ENCODE measurements at regions not wholly inside any gene's neighbourhood (a gene's known extent, or its start where the extent isn't known, plus 50 kb on each side); places are given as distances from the start of the nearest gene placed in this dataset.

DNA sequence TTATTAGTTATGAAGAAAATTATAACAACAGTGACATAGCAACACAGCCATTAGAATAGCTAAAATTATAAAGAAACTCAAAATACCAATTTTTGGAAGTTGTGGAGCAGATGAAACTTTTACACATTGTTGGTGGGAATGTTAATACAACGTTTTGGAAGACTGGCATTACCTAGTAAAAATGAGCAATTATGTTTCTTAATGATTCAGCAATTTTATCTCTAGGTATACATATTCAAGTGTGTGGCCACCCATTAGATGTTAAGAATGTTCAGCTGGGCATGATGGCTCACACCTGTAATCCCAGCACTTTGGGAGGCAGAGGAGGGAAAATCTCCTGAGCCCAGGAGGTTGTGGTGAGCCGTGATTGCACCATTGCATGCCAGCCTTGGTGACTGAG lies 78.8 kb downstream of the INSIG2 start:
- DNase-seq (ENCODE audit: low read depth in 3 of 3, low spot score in 1 of 3), result no peak

DNA sequence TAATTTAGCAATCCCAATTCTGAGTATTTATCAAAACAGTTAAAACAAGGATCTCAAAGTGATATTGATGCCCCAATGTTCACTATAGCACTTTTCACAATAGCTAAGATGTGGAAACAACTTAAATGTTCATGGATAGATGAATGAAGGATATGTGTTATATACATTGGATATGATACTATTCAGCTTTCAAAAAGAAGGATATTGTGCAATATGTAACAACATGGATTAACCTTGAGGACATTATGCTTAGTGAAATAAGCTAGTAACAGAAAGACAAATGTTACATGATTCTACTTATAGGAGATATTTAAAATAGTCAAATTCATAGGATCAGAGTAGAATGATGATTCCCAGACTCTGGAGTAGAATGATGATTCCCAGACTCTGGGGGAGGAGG lies 78.0 kb downstream of the INSIG2 start:
- DNase-seq (ENCODE audit: low read depth in 3 of 3, low spot score in 1 of 3), result no peak

DNA sequence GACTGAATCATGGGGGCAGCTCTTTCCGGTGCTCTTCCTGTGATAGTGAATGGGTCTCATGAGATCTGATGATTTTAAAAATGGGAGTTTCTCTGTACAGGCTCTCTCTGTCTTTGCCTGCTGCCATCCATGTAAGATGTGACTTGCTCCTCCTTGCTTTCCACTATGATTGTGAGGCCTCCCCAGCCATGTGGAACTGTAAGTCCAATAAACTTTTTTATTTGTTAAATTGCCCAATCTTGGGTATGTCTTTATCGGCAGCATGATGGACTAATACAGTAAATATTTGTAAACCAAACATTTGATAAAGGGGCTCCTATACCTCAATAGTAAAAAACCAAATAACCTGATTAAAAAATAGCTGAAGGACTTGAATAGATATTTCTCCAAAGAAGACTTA lies 77.3 kb downstream of the INSIG2 start:
- DNase-seq (ENCODE audit: low read depth in 3 of 3, low spot score in 1 of 3), result no peak

Measured in stimulated activated CD4-positive, alpha-beta T cell treated with anti-CD3 and anti-CD28 coated beads, TNF-alpha, amount 100 ng/mL, for 1 hour (primary cell).